ENCODE measurements at regions not wholly inside any gene's neighbourhood (a gene's known extent, or its start where the extent isn't known, plus 50 kb on each side); places are given as distances from the start of the nearest gene placed in this dataset.
"Not testable (repeated sequence)": the region's sequence is repeated elsewhere in the genome, so short reads cannot be mapped to it uniquely, and the experiment has no call there.

DNA sequence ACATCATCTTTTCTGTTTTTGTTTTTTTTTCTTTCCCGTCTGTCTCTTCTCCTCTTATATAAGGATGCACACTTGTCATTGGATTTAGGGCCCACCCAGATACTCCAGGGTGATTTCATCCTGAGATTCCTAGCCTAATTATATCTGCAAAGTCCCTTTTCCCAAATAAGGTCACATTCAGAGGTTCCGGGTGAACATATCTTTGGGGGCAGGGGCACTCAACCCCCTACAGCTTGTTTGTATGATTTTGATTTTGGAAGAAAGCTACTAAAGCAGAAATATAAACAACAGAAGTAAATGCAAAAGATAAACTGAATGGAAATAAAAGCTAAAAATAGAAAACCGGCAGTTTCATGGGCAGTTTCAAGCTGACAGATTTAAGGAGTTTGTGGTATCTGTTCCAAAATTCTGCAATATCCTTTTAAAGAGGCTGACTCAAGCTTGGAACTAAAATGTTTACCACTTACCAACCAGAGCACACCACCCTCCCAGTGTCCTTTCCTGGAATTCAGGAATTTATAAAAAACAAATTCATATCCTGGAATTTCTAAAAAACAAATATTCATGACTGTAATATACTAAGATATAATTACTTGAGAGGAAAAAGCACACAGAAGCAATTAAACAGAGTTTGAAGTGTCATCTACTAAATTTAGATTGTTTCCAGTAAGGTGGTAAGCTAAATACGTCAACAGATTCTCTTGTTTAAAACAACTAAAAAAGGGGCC, 100.0 kb upstream of the CARMIL1 start:
- DNase-seq (ENCODE audit: low read depth): no peak

DNA sequence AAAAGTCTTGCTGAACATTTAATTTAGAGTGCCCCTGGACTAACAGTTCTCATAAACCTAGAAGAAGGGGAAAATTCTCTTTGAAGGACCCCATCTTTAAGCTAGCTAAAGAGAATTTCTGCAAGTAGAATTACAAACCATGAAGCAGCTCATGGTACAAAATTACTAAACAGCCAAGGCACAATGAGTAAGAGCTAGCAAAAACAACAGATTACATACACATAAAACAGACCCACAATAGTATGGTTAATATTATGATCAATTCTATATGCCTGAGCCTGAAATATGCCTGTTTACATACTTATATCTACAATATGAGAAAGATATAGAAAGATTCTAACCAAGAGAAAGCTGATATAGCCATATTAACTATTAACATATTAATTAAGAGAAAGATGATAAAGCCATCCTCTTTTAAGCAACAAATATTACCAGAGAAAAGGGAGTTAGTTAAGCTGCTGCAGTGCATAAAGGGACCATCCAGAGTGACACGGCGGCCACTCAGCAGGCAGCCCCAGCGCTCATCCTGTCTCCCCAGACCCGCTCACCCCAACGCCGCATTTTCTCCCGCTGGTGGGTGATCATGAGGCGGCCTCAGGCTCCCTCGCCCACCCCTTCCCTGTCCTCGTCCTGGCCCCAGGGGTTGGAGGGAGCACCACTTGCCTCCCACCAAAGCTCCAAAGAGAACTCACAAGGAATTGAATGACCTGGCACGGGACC, 98.4 kb upstream of the CARMIL1 start:
- no peak for DNase-seq (ENCODE audit: low read depth)

DNA sequence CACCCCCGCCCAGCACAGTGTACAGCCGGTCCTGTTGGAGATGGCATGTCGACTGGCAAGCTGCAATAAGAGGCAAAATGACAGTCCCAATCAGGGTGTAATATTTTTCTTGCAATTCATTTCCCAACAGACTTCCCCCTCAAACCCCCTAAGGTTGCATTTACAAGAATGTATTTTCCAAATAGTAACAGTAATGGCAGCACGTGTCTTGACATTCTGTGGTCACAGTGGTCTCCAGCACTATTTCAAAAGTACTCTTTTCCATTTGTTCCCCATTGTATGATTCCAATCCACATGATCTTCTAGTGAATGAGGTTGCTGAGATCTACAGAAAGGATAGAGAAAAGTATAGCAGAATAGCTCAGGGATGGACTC, 97.8 kb upstream of the CARMIL1 start:
- no peak for DNase-seq (ENCODE audit: low read depth)

DNA sequence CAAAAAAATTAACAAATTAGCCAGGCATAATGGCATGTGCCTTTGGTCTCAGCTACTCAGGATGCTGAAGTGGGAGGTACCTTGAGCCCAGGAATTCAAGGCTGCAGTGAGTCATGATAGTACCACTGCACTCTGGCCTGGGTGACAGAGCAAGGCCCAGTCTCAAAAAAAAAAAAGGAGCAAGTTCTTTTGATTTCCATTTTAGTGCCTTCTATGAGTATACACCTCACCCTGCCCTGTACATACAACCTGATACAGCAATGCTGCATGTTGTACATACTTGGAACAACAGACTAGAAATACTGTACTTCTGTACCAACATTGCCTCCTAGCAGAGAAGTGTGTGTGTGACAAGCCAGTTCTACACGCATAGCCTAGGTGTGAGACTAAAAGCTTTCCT, 97.3 kb upstream of the CARMIL1 start:
- DNase-seq (ENCODE audit: low read depth): peak; percentile 75

DNA sequence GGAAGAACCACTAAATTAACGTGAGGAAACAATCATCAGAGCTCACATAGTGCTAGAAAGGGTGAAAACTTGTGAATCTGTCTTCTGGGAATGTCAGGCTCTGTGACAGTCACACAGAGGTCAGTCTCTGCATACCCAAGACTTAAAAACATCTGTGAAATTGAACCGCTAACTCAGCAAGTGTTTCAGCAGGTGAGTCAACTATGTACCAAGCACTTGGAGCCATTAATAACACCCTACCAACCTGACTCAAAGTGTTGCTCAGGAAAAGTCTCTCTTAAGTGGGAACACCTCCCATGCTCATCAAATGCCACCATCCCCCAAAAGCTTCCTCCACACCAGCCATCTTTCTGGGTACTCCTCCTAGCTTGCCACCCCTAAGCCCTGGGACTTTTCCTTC, 92.3 kb upstream of the CARMIL1 start:
- no peak for DNase-seq (ENCODE audit: low read depth)

DNA sequence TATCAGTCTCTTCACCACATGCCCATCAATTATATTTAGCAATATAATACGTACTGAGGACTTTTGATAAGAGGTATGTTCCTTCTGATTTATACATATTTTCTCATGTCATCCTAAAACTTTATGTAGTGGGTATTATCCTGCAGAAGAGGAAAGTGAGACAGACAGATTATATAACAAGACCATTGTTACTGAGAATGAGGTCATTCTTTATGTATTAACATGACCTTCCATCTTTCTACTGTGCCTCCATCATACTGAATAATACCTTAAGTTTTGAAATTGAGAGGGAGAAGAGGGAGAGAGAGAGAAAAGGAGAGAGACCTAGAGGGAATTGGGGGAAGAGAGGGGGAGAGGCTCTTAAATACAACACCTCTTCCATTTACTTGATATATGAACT, 90.9 kb upstream of the CARMIL1 start:
- DNase-seq (ENCODE audit: low read depth): no peak

DNA sequence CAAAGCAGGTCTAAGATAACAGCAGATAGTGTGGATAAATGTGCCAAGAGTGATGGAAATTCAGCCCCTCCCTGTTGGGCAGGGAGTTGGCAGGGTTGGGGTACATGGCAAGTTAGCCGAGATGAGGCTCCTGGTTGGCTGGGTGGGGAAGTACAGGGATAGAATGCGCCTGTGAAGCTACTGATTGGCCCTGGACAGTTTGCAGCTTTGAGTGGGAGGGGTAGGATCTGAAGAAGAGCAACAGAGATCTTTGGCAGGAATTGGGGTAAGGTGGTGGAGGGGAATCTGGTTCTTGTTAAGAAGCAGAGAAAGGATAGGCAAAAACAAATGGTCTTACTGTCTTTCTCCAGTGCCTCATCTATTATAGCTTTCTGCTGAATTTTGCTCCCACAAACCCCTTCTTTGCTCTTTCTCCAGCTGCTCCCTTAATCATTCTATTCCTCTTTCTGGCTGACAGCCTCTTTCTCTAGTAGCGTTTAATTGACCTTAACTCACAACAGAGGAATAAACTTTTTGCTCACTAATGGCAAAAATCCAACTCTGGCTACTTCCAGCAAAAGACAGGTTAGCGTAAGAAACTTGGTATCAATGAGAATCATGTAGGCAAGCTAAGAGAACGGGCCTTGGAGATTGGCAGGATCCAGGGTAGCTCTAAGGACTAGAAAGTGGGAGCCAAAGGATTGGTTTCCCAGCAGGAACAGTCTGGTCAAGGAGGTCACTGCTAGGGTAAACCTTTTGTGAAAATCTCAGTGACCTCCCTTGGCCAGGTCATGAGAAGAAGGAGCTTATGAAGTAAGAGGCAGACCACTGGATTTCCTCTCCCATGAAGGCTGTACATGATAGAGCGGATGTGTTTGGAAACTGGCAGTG, 86.3 kb upstream of the CARMIL1 start:
- DNase-seq (ENCODE audit: low read depth): peak; percentile 91

DNA sequence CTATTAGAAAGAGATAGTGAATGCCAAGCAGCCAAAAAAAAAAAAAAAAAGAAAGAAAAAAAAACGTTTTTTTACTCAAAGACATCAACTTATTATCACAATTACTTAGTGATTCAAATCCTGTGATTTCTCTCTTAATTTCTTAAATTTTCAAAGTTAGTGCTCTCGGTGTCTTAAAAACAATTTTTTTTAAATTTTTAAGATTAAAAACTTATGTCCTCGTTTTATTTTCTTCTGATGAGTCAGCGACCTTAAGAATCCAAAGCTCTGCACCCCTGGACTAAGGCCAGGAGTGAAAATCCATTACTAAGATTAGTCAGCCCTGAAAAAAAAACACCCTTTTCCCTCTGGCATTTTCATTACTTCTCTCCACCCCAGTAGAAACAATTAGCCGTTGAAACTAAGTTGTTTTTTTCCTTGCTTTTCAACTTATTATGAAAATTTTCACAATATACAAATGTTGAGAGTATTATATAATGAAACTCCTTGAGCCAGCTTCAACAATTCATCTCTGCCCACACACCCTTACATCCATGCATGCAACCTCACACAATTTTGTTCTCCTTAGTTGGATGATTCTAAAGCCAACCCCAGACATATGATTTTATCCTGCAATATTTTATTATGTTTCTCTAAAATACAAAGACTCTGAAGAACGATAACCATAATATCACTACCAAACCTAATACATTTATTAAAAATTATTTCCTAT, 85.6 kb upstream of the CARMIL1 start:
- peak; percentile 91 for DNase-seq (ENCODE audit: low read depth)

DNA sequence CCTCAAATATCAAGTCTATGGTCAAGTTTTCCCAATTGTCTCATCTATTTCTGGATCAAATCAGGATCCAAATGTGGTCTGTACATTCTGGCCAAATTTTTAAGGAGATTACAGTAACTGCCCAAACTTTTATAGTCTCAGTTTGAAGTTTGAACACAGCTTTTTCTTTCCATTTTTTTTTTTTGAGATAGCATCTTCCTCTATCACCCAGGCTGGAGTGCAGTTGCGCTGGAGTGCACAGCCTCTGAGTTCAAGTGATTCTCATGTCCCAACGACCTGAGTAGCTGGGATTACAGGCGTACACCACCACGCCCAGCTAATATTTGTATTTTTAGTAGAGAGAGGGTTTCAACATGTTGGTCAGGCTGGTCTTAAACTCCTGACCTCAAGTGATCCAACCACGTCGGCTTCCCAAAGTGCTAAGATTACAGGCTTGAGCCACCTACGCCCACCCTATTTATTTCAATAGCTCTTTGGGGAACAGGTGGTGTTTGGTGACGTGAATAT, 84.9 kb upstream of the CARMIL1 start:
- DNase-seq (ENCODE audit: low read depth): no peak

DNA sequence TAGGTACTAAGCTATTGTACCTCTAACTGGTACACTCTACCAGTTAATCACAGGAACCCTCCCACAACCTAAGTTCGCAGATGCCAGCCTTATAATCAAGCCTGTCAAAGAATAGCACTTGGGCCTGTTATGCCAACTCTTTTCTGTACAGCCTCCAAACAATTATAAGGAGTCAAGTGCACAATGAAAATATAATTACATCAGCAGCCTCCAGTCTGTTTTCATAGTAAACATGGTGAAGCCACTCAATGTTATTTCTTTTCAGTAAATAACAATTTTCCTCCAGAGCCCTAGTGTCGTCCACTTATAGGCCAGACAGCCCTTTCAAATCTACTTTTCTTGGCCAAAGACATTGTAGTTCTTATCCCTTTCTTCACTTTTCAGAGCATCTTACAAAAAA, 82.7 kb upstream of the CARMIL1 start:
- no peak for DNase-seq (ENCODE audit: low read depth)

DNA sequence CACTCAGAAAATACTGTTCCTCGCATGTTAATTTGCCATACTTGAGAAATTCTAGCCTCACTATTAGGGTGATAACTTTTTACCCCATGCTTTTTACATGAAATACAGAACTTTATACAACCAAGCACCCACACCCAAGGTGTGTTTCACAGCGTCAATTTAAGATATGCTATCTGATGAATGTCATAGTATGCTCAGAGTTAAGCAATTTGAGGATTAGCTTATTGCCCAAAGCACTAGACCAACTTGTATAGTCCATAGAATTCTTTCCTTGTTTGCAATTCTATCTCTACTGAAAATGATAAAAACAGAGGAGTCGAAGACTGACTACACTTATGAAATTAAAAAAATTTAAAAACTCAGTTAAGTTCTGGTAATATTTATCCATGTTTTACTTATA, 82.1 kb upstream of the CARMIL1 start:
- DNase-seq (ENCODE audit: low read depth): no peak

DNA sequence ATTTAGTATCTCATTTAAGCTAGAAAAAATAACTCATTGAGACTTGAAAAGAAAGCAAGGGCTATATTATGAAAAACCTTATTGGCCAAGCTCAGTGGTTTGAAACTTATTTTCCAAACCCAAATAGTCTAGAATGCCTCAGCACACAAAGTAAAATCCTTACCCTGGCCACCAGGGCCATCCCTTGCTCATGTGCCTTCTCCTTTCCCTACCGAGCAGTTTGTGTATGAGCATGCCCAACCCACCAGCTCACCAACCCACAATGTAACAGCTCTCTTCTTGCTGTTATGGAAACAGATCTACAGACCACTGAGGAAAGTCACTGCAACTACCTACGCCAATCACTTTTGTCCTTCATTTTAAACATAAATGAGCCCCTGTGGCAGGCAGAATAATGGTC, 79.6 kb upstream of the CARMIL1 start:
- no peak for DNase-seq (ENCODE audit: low read depth)

DNA sequence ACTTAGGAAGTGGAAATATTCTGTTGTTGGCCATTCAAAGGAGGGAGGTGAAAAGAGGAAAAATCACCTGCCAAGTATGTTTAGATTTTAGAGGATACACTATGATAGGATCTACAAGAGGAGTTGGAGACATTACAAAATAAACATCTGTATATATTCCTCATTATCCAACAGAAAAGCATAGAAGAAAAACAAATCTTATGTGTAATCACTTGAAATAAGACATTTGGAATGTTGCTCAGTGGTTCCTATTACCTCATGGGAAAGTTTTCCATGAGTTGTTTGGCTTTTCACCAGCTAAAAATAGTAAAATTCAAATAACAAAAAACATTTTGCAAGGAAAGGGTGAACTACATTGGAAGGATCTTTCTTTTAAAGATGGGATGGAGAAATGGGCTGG, 76.7 kb upstream of the CARMIL1 start:
- no peak for DNase-seq (ENCODE audit: low read depth)

DNA sequence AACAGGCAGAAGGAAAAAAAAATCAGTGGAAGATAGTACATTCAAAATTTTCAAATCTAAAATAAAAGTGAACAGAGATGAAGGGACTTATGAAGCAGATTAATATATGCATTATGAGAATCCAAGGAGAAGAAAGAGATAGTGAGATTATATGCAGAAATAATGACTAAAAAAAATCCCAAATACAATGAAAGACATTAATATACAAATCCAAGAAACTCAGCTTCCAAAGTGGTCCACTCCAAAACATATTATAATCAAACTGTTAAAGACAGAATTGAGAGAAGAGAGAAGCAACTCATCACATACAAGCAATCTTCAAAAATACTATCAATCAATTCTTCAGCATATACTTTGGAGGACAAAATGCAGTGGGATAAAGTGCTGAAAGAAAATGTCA, 73.5 kb upstream of the CARMIL1 start:
- no peak for DNase-seq (ENCODE audit: low read depth)

DNA sequence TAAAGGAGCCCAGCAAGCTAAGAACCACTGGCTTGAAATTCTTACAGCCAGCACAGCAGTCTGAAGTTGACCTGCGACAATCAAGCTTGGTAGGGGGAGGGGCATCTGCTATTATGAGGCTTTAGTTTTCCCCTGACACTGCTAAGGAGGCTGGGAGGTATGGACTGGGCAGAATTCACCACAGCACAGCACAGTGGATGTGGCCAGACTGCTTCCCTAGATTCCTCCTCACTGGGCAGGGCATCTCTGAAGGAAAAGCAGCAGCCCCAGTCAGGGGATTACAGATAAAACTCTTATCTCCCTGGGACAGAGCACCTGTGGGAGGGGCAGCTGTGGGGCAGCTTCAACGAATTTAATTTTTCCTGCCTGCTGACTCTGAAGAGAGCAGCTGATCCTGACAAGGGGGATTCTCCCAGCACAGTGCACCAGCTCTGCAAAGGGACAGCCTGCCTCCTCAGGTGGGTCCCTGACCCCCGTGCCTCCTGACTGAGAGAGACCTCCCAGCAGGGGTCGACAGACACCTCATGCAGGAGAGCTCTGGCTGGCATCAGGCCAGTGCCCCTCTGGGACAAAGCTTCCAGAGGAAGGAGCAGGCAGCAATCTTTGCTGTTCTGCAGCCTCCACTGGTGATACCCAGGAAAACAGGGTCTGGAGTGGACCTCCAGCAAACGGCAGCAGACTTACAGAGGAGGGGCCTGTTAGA, 71.6 kb upstream of the CARMIL1 start:
- DNase-seq (ENCODE audit: low read depth): not testable (repeated sequence)

DNA sequence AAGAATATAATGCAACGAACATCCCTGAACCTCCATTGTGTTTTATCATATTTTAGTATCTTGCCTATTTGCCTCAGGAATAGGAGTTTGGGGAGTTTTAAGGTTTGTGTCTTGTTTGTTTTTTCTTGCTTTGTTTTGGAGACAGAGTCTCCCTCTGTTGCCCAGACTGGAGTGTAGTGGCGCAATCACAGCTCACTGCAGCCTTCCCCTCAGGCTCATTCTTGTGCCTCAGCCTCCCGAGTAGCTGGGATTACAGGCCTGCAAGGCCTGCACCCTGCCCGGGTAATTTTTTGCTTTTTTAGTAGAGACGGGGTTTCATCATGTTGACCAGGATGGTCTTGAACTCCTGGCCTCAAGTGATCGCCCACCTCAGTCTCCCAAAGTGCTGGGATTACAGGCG, 63.3 kb upstream of the CARMIL1 start:
- no peak for DNase-seq (ENCODE audit: low read depth)

DNA sequence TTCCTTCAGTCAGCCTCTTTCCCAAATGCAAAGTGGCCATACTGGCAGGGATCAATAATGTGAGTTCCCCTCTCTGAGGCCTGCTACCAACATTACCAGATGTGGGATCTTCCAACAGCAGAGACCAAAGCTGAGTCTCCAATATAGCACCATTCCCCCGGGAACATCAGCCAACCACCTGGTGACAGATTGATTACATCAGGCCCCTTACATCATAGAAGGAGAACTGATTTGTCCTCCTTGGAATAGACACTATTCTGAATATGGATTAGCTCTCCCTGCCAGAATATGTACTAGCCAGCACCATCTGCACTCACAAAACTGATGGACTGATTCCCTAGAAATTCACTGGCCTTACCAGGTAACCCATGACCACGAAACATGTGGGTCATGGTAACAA, 61.9 kb upstream of the CARMIL1 start:
- no peak for DNase-seq (ENCODE audit: low read depth)

DNA sequence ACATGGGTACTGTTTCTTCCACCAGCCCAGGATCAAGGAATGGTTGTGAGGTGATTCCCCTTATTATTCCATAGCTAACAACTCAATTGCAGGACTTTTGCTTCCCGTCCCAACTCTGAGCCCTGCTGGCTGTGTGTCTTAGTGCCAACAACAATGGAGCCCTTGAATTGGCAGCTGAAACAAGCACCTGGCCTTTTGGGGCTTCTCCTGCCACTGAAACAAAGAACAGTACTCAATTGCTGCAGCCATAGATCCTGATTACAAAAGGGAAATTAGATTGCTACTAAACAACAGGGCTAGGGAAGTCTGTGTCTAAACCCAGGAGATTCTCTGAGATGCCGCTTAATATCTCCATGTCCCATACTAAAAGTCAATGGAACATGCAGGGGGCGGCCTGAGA, 61.3 kb upstream of the CARMIL1 start:
- DNase-seq (ENCODE audit: low read depth): no peak

DNA sequence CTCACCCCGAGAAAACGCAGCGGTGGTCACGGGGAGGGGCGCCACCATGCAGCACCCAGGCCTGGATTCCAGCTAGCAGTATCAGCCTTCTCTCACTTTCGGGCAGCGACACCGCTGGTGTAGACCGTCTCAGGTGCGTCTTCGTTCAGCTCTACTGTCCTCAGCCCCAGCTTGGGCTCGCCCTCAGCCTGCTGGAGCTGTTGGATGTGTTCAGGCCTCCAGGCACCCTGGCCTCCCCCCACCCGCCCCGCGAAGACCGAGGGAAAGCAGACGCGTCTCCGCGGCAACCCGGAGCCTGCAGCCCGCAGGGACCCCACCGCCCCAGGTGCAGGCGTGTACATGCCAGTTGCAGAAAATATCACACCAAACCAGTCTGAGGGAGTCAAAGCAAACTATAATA, 60.8 kb upstream of the CARMIL1 start:
- no peak for DNase-seq (ENCODE audit: low read depth)

DNA sequence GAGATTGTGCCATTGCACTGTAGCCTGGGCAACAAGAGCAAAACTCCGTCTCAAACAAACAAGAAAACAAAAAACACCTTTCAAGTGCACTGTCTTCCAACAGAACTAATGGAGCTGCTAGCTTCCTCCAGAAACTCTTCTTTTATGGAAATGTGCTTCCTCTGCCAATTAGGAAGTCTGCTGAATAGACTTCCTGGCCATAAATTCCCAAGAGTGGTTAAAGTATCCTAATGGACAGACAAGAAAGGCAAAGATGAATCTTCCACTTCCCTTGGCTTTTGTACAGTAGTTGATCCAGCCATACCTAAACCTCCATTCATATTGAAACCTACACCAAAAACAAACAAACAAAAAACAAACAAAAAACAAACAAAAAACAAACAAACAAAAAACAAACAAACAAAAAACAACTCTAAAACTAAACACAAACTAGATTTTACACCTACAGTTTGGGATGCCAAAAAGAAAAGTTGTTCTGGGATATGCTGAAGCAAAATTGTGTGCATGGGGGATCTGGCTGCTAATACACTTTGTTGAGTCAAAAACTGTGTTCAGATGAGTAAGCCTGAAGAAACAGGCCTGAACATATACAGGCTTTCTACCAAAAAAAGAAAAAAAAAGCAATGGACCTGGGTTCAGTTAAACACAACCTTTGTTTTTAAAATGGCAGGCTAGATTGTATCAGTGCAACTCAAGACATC, 59.8 kb upstream of the CARMIL1 start:
- DNase-seq (ENCODE audit: low read depth): no peak
